BE2C (cell line): ENCODE measurements at regions not wholly inside any gene's neighbourhood (a gene's known extent, or its start where the extent isn't known, plus 50 kb on each side); places are given as distances from the start of the nearest gene placed in this dataset.

ENCODE experiments used
- DNase-seq: peaks from one replicate; pipeline ENCODE4 v3.0.0-alpha.2; 2020
- H3K27me3 ChIP-seq: fragments of 250-450 bp; sonication (Bioruptor Pico); 2 replicates; pipeline ENCODE4 v1.5.1; 2020; ENCODE audit warnings: mild to moderate bottlenecking
- H3K36me3 ChIP-seq: fragments of 250-450 bp; sonication (Bioruptor Pico); 2 replicates; pipeline ENCODE4 v1.5.1; 2020; ENCODE audit warnings: mild to moderate bottlenecking
- H3K4me1 ChIP-seq: fragments of 250-450 bp; sonication (Bioruptor Pico); 2 replicates; pipeline ENCODE4 v1.5.1; 2020
- H3K4me3 ChIP-seq: 2 replicates; pipeline ENCODE4 v1.5.1; 2011; ENCODE audit warnings: low read depth, low read length
- H3K9me3 ChIP-seq: fragments of 250-450 bp; sonication (Bioruptor Pico); 2 replicates; pipeline ENCODE4 v1.5.1; 2020
- CTCF ChIP-seq: IDR thresholded peaks from 2 replicates; pipeline ENCODE4 v1.5.1; 2012; ENCODE audit warnings: mild to moderate bottlenecking, low read depth, low read length

GRCh38 chr18:43876286-43876685, 599.0 kb upstream of the SYT4 start:
- peaks cover 5% of the 10 kb centered on the region; the same call in 1 of the 2 replicates for H3K4me1 ChIP-seq
- no peaks in the 10 kb centered on the region for H3K36me3 ChIP-seq
- peak overlapping the region; percentile 25 for H3K4me3 ChIP-seq
- no peaks in the 10 kb centered on the region for H3K9me3 ChIP-seq
- H3K27me3 ChIP-seq: no peaks in the 10 kb centered on the region
- DNase-seq: peak; percentile 60
- TF ChIP-seq CTCF: no peak

GRCh38 chr18:43876748-43877147, 599.5 kb upstream of the SYT4 start:
- DNase-seq: no peak
- H3K9me3 ChIP-seq: no peaks in the 10 kb centered on the region
- H3K4me3 ChIP-seq: peak overlapping the region; percentile 25
- no peaks in the 10 kb centered on the region for H3K36me3 ChIP-seq
- no peaks in the 10 kb centered on the region for H3K27me3 ChIP-seq
- TF ChIP-seq CTCF: no peak
- H3K4me1 ChIP-seq: peaks cover 5% of the 10 kb centered on the region; the same call in 1 of the 2 replicates

GRCh38 chr18:43877616-43878321, 600.5 kb upstream of the SYT4 start:
- H3K4me3 ChIP-seq: no peak overlapping the region
- no peak for TF ChIP-seq CTCF
- no peaks in the 10 kb centered on the region for H3K27me3 ChIP-seq
- H3K9me3 ChIP-seq: no peaks in the 10 kb centered on the region
- peaks cover 5% of the 10 kb centered on the region; the same call in 1 of the 2 replicates for H3K4me1 ChIP-seq
- no peak for DNase-seq
- H3K36me3 ChIP-seq: no peaks in the 10 kb centered on the region

- Histone ChIP-seq H3K27me3 (no peaks in the 10 kb centered on the region), H3K4me3 (no peak overlapping the region), H3K9me3 (no peaks in the 10 kb centered on the region), H3K4me1 (peaks cover 5% of the 10 kb centered on the region; the same call in 1 of the 2 replicates), H3K36me3 (no peaks in the 10 kb centered on the region)
- no peak for TF ChIP-seq CTCF
- DNase-seq: no peak
These were observed 602.1 kb upstream of the SYT4 start for GRCh38 chr18:43879415-43879814.

- no peak overlapping the region for H3K4me3 ChIP-seq
- no peaks in the 10 kb centered on the region for H3K36me3 ChIP-seq
- no peaks in the 10 kb centered on the region for H3K27me3 ChIP-seq
- H3K9me3 ChIP-seq: no peaks in the 10 kb centered on the region
- no peak for DNase-seq
- TF ChIP-seq CTCF: no peak
- H3K4me1 ChIP-seq: no peaks in the 10 kb centered on the region
These were observed 605.2 kb upstream of the SYT4 start for GRCh38 chr18:43882358-43883055.

GRCh38 chr18:43883886-43884285, 606.6 kb upstream of the SYT4 start:
- no peak for DNase-seq
- no peaks in the 10 kb centered on the region for H3K36me3 ChIP-seq
- H3K4me3 ChIP-seq: no peak overlapping the region
- no peak for TF ChIP-seq CTCF
- no peaks in the 10 kb centered on the region for H3K4me1 ChIP-seq
- no peaks in the 10 kb centered on the region for H3K27me3 ChIP-seq
- no peaks in the 10 kb centered on the region for H3K9me3 ChIP-seq
